ENCODE measurements at regions not wholly inside any gene's neighbourhood (a gene's known extent, or its start where the extent isn't known, plus 50 kb on each side); places are given as distances from the start of the nearest gene placed in this dataset.

DNA sequence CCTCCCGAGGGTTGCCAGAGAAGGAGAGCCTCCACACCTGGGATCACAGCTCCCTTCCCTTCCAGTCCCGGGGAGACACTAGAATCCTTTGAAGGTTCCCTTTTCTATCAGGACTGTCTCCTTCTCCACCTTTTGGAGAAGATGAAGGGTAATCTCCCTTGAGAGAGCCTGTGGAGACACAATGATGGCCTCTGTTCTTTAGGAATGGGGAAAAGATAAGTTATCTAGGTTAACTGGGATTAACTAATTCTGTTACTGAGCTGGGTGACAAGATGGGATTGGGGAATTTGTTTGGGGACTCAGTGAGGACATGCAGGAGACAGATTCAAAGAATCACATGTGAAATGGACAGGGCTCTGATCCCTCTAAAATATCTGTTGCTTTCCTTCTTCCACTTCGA is 181.1 kb upstream of the BMPER start:
- Mint-ChIP-seq H3K4me3 (ENCODE audit: unreplicated experiment) (no peak overlapping the region), H3K27me3 (ENCODE audit: low read depth, unreplicated experiment) (no peaks in the 10 kb centered on the region), H3K4me1 (ENCODE audit: low read depth, unreplicated experiment) (peaks cover 31% of the 10 kb centered on the region), H3K36me3 (ENCODE audit: low read depth, unreplicated experiment) (peaks cover 4% of the 10 kb centered on the region), H3K27ac (ENCODE audit: unreplicated experiment) (no peak overlapping the region), H3K9me3 (ENCODE audit: unreplicated experiment) (peaks cover 6% of the 10 kb centered on the region)
- Histone ChIP-seq H3K27me3 (ENCODE audit: insufficient read depth, low read length) (no peaks in the 10 kb centered on the region), H4K20me1 (ENCODE audit: insufficient read depth, low read length) (no peaks in the 10 kb centered on the region), H3K36me3 (ENCODE audit: insufficient read depth, low read length) (no peaks in the 10 kb centered on the region), H3K9me3 (ENCODE audit: insufficient read depth, low read depth, low read length) (no peaks in the 10 kb centered on the region), H3K4me2 (ENCODE audit: low read length) (no peak overlapping the region), H3K27ac (ENCODE audit: low read depth, low read length) (no peak overlapping the region), H3K79me2 (ENCODE audit: insufficient read depth, low read length) (no peaks in the 10 kb centered on the region), H3K9ac (ENCODE audit: low read length) (no peak overlapping the region), H3K4me1 (ENCODE audit: insufficient read depth, low read length) (peaks cover 15% of the 10 kb centered on the region), H3K4me3 (ENCODE audit: insufficient read depth, low read depth, low read length) (no peak overlapping the region), H2AFZ (ENCODE audit: low read depth, low read length) (no peak overlapping the region)
- DNase-seq (ENCODE audit: low read depth) (no peak), FAIRE-seq (no peak)
- TF ChIP-seq, protein P1, sequence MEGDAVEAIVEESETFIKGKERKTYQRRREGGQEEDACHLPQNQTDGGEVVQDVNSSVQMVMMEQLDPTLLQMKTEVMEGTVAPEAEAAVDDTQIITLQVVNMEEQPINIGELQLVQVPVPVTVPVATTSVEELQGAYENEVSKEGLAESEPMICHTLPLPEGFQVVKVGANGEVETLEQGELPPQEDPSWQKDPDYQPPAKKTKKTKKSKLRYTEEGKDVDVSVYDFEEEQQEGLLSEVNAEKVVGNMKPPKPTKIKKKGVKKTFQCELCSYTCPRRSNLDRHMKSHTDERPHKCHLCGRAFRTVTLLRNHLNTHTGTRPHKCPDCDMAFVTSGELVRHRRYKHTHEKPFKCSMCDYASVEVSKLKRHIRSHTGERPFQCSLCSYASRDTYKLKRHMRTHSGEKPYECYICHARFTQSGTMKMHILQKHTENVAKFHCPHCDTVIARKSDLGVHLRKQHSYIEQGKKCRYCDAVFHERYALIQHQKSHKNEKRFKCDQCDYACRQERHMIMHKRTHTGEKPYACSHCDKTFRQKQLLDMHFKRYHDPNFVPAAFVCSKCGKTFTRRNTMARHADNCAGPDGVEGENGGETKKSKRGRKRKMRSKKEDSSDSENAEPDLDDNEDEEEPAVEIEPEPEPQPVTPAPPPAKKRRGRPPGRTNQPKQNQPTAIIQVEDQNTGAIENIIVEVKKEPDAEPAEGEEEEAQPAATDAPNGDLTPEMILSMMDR (IDR thresholded peaks at IDR 0.05; ENCODE audit: insufficient read depth, low read depth, low read length), result no peak
- no peak for TF ChIP-seq EZH2 (IDR thresholded peaks at IDR 0.05; ENCODE audit: insufficient read depth, low read length)

DNA sequence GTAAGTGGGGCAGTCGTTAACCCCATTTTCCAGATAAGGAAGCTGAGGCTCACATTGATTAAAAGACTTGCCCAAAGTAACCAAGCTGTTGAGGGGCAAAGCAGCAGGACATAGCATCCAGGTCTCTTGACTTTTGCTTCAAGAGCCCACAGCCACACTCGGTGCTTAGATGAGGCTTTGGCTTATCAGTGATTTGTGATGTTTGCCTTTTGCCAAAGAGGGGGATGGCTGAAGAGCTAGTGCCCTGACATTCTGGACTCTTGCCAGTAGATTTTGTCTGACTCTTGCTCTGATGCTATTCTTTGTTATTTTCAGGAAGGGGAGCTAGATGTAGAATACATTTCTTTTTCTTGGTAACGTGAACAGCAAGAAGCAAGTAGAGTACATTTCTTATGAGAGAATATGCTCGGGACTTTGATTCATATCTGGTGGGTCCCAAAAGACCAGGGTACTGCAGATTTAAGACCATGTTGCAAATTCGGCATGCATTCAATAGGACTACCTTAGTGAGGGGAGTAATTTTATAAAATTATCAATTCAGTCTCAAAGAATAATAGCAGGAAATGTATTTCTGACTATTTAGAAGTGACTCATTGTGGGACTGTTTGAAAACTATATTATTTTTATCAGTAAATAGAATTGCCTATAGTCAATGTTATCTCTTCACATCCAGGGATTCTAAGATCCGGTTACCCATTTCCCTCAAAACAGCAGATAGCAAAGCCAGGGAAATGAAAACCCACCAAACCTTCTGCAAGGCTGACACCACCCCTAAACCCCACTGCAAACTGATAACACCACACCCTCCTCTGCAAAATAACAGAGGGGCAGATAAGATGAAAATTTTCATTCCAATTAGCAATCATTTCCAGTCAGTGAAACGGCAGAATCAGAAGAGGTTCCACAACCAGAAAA is 180.0 kb upstream of the BMPER start:
- no peaks in the 10 kb centered on the region for H3K79me2 ChIP-seq (ENCODE audit: insufficient read depth, low read length)
- FAIRE-seq (no peak), DNase-seq (ENCODE audit: low read depth) (no peak)
- H3K9ac ChIP-seq (ENCODE audit: low read length), result no peak overlapping the region
- no peaks in the 10 kb centered on the region for H3K9me3 ChIP-seq (ENCODE audit: insufficient read depth, low read depth, low read length)
- H3K4me2 ChIP-seq (ENCODE audit: low read length), result no peak overlapping the region
- Mint-ChIP-seq H3K27me3 (ENCODE audit: low read depth, unreplicated experiment) (no peaks in the 10 kb centered on the region), H3K36me3 (ENCODE audit: low read depth, unreplicated experiment) (peaks cover 4% of the 10 kb centered on the region), H3K4me3 (ENCODE audit: unreplicated experiment) (no peak overlapping the region), H3K27ac (ENCODE audit: unreplicated experiment) (no peak overlapping the region), H3K4me1 (ENCODE audit: low read depth, unreplicated experiment) (peaks cover 31% of the 10 kb centered on the region), H3K9me3 (ENCODE audit: unreplicated experiment) (peaks cover 7% of the 10 kb centered on the region)
- no peaks in the 10 kb centered on the region for H4K20me1 ChIP-seq (ENCODE audit: insufficient read depth, low read length)
- no peaks in the 10 kb centered on the region for H3K27me3 ChIP-seq (ENCODE audit: insufficient read depth, low read length)
- no peak overlapping the region for H3K27ac ChIP-seq (ENCODE audit: low read depth, low read length)
- no peak overlapping the region for H3K4me3 ChIP-seq (ENCODE audit: insufficient read depth, low read depth, low read length)
- TF ChIP-seq, protein P1 (IDR thresholded peaks at IDR 0.05; ENCODE audit: insufficient read depth, low read depth, low read length), result no peak
- no peak for TF ChIP-seq EZH2 (IDR thresholded peaks at IDR 0.05; ENCODE audit: insufficient read depth, low read length)
- no peak overlapping the region for H2AFZ ChIP-seq (ENCODE audit: low read depth, low read length)
- no peaks in the 10 kb centered on the region for H3K36me3 ChIP-seq (ENCODE audit: insufficient read depth, low read length)
- H3K4me1 ChIP-seq (ENCODE audit: insufficient read depth, low read length), result peaks cover 15% of the 10 kb centered on the region

DNA sequence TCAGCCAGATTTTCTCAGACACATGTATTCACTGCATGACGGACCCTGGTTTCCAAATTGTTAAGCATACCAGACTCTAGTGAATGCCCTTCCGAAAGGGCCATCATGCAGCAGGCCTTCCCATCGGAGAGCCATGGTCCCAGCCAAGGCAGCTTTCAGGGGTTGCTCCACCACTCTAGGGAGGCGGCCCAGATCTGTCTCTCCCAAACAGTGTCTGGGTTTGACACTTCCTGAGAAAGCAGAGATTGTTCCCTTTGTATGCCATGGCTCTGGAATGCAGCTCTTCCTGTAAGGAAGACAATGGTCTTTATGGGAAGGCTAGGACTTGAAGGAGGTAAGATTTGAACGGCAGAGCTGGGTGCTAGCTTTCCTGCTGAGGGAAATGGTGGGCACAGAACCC is 178.8 kb upstream of the BMPER start:
- H3K36me3 Mint-ChIP-seq (ENCODE audit: low read depth, unreplicated experiment), result peaks cover 5% of the 10 kb centered on the region
- Histone ChIP-seq H3K4me2 (ENCODE audit: low read length) (no peak overlapping the region), H3K9me3 (ENCODE audit: insufficient read depth, low read depth, low read length) (no peaks in the 10 kb centered on the region), H3K79me2 (ENCODE audit: insufficient read depth, low read length) (no peaks in the 10 kb centered on the region), H3K4me3 (ENCODE audit: insufficient read depth, low read depth, low read length) (no peak overlapping the region), H3K4me1 (ENCODE audit: insufficient read depth, low read length) (peaks cover 15% of the 10 kb centered on the region), H3K9ac (ENCODE audit: low read length) (no peak overlapping the region), H2AFZ (ENCODE audit: low read depth, low read length) (no peak overlapping the region), H4K20me1 (ENCODE audit: insufficient read depth, low read length) (no peaks in the 10 kb centered on the region), H3K27me3 (ENCODE audit: insufficient read depth, low read length) (no peaks in the 10 kb centered on the region), H3K36me3 (ENCODE audit: insufficient read depth, low read length) (no peaks in the 10 kb centered on the region), H3K27ac (ENCODE audit: low read depth, low read length) (no peak overlapping the region)
- H3K27ac Mint-ChIP-seq (ENCODE audit: unreplicated experiment), result no peak overlapping the region
- no peak for FAIRE-seq
- H3K4me3 Mint-ChIP-seq (ENCODE audit: unreplicated experiment), result peak overlapping the region; percentile 50
- H3K27me3 Mint-ChIP-seq (ENCODE audit: low read depth, unreplicated experiment), result no peaks in the 10 kb centered on the region
- peaks cover 24% of the 10 kb centered on the region for H3K4me1 Mint-ChIP-seq (ENCODE audit: low read depth, unreplicated experiment)
- peaks cover 7% of the 10 kb centered on the region for H3K9me3 Mint-ChIP-seq (ENCODE audit: unreplicated experiment)
- DNase-seq (ENCODE audit: low read depth), result no peak
- TF ChIP-seq EZH2 (IDR thresholded peaks at IDR 0.05; ENCODE audit: insufficient read depth, low read length), result no peak
- TF ChIP-seq, protein P1 (IDR thresholded peaks at IDR 0.05; ENCODE audit: insufficient read depth, low read depth, low read length), result no peak
